CD4-positive, alpha-beta memory T cell (primary cell): ENCODE measurements at regions not wholly inside any gene's neighbourhood (a gene's known extent, or its start where the extent isn't known, plus 50 kb on each side); places are given as distances from the start of the nearest gene placed in this dataset.
"Not testable (repeated sequence)": the region's sequence is repeated elsewhere in the genome, so short reads cannot be mapped to it uniquely, and the experiment has no call there.

Experiments
- CTCF ChIA-PET: fragments of 350-600 bp; sonication (Branson Sonifier 250); formaldehyde crosslinking; loops from one replicate; lab custom pipeline; 2021; ENCODE audit warnings: inconsistent platforms; ENCODE audit not compliant: partially characterized antibody; lab: Charles Lee
- POLR2A ChIA-PET: fragments of 350-600 bp; sonication (Branson Sonifier 250); formaldehyde crosslinking; loops from one replicate; lab custom pipeline; 2021; ENCODE audit not compliant: partially characterized antibody; lab: Charles Lee
- DNase-seq, 5 donors: peaks; one replicate each; pipeline versions ENCODE4 v3.0.0 to v3.0.0-alpha.2; 2020 to 2022; ENCODE audit warnings: mixed read lengths in 1 of 5
- H3K27ac ChIP-seq: one replicate; pipeline ENCODE4 v1.7.0; 2013; ENCODE audit warnings: low read depth, low read length
- H3K27me3 ChIP-seq: 2 replicates; pipeline ENCODE4 v1.7.0; 2013; ENCODE audit warnings: mild to moderate bottlenecking, low read length, moderate library complexity; ENCODE audit not compliant: insufficient read depth
- H3K36me3 ChIP-seq: 2 replicates; pipeline ENCODE4 v1.7.0; 2013; ENCODE audit warnings: mild to moderate bottlenecking, low read length, moderate library complexity; ENCODE audit not compliant: insufficient read depth
- H3K4me1 ChIP-seq: 2 replicates; pipeline ENCODE4 v1.7.0; 2013; ENCODE audit warnings: mild to moderate bottlenecking, low read length, moderate library complexity; ENCODE audit not compliant: insufficient read depth
- H3K4me3 ChIP-seq, 2 donors: one replicate each; pipeline ENCODE4 v1.7.0; 2013; ENCODE audit warnings: low read length in 2 of 2, mild to moderate bottlenecking in 1 of 2
- H3K9me3 ChIP-seq, 2 donors: one replicate each; pipeline ENCODE4 v1.7.0; 2013; ENCODE audit warnings: low read length in 2 of 2, control low read depth in 1 of 2; ENCODE audit not compliant: control insufficient read depth in 1 of 2
- H3K27ac Mint-ChIP-seq, 7 donors: one replicate each; pipeline ENCODE4 v1.8.0; 2020 to 2021; ENCODE audit warnings: mixed read lengths in 7 of 7, mild to moderate bottlenecking in 6 of 7, inconsistent platforms in 3 of 7, moderate library complexity in 3 of 7
- H3K27me3 Mint-ChIP-seq, 2 donors: one replicate each; pipeline ENCODE4 v1.8.0; 2020 to 2021; ENCODE audit warnings: mixed read lengths in 2 of 2
- H3K36me3 Mint-ChIP-seq, 2 donors: one replicate each; pipeline ENCODE4 v1.8.0; 2020 to 2021; ENCODE audit warnings: mixed read lengths in 2 of 2, inconsistent platforms in 1 of 2, mild to moderate bottlenecking in 1 of 2
- H3K4me1 Mint-ChIP-seq, 4 donors: one replicate each; pipeline ENCODE4 v1.8.0; 2020 to 2021; ENCODE audit warnings: mixed read lengths in 4 of 4, mild to moderate bottlenecking in 1 of 4
- H3K4me3 Mint-ChIP-seq, 8 donors: one replicate each; pipeline ENCODE4 v1.8.0; 2020 to 2021; ENCODE audit warnings: mixed read lengths in 8 of 8, mild to moderate bottlenecking in 7 of 8, moderate library complexity in 6 of 8, inconsistent platforms in 3 of 8
- H3K9me3 Mint-ChIP-seq, 8 donors: one replicate each; pipeline ENCODE4 v1.8.0; 2020 to 2021; ENCODE audit warnings: mixed read lengths in 8 of 8, mild to moderate bottlenecking in 5 of 8, inconsistent platforms in 3 of 8, moderate library complexity in 1 of 8
- intact Hi-C: fragments of 100-400 bp; cut with micrococcal nuclease; formaldehyde crosslinking; loops from one replicate; pipeline ENCODE4 v1.15.1; 2023

DNA sequence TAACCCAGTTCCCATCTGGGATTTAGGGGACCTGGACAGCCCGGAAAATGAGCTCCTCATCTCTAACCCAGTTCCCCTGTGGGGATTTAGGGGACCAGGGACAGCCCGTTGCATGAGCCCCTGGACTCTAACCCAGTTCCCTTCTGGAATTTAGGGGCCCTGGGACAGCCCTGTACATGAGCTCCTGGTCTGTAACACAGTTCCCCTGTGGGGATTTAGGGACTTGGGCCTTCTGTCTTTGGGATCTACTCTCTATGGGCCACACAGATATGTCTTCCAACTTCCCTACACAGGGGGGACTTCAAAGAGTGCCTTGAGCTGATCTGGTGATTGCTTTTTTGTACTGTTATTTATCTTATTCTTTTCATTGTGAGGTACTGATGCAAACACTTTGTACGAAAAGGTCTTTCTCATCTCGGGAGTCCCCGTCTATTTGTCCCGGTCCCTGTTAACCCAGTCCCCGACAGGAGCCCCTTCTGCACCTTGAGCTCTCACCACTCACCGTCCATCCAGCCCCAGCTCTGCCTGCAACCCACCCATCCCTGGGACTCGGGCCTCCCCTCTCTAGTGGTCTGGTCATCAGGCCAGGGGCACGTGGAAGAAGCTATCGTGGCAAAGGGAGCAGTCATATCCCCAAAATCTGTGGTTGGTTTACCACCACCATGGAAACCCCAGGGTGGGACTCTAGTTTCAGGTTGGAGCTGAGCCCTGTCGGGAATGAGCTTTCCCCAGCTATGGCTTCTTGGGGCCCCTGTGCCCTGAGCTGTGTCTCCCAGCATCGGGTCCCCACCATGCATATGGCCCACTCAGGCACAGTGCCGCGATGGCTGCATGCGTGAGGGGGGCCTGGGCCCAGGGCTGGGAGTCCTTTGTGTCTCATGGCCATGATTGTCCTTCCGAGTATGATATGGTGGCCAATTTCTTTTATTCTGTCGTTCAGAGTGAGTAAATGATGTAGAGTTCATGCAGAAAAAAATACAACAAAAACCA is 270.4 kb upstream of the PLCXD1 start:
- H3K36me3 Mint-ChIP-seq, DNase-seq, H3K27me3 Mint-ChIP-seq, H3K4me3 Mint-ChIP-seq, H3K4me3 ChIP-seq, CTCF ChIA-PET, H3K27ac Mint-ChIP-seq, H3K9me3 Mint-ChIP-seq, H3K27me3 ChIP-seq, H3K4me1 Mint-ChIP-seq, H3K4me1 ChIP-seq, intact Hi-C loops, H3K36me3 ChIP-seq, POLR2A ChIA-PET, H3K9me3 ChIP-seq, H3K27ac ChIP-seq: not testable (repeated sequence)

DNA sequence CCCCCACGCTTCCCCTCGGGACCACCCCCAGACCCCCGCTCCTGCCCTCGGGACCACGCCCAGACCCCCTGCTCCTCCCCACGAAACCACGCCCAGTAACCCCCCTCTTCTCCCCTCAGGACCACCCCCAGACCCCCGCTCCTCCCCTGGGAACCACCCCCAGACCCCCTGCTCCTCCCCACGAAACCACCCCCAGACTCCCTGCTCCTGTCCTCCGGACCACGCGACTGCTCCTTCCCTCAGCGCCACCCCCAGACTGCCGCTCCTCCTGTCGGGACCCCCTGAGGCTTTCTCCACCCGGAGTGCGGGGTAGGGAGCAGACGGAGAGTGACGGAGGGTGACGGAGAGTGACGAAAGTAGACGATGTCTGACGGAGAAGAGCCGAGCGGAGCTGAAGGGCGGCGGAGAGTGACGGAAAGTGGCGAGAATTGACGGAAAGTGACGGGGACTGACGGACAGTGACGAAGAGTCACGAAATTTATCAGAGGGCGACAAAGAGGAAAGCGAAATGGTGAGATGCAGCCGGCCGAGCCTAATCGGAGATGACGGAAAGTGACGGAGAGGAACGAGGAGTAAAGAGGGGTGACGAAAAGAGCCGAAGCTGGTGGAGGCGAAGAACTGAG is 267.2 kb upstream of the PLCXD1 start:
- H3K4me1 ChIP-seq, H3K27ac ChIP-seq, H3K36me3 ChIP-seq, H3K36me3 Mint-ChIP-seq, H3K9me3 Mint-ChIP-seq, DNase-seq, POLR2A ChIA-PET, H3K27me3 Mint-ChIP-seq, H3K4me3 Mint-ChIP-seq, H3K4me3 ChIP-seq, CTCF ChIA-PET, H3K9me3 ChIP-seq, H3K4me1 Mint-ChIP-seq, H3K27ac Mint-ChIP-seq, intact Hi-C loops, H3K27me3 ChIP-seq: not testable (repeated sequence)

- POLR2A ChIA-PET, H3K4me1 Mint-ChIP-seq, H3K9me3 ChIP-seq, CTCF ChIA-PET, H3K27ac ChIP-seq, H3K27ac Mint-ChIP-seq, H3K27me3 ChIP-seq, H3K27me3 Mint-ChIP-seq, H3K4me3 ChIP-seq, intact Hi-C loops, H3K4me1 ChIP-seq, H3K36me3 Mint-ChIP-seq, H3K9me3 Mint-ChIP-seq, H3K36me3 ChIP-seq, H3K4me3 Mint-ChIP-seq: not testable (repeated sequence)
- DNase-seq = peak in 1 of 5 donors; percentile 24
These were observed 266.7 kb upstream of the PLCXD1 start for GRCh38 chrX:14452-14851.

DNA sequence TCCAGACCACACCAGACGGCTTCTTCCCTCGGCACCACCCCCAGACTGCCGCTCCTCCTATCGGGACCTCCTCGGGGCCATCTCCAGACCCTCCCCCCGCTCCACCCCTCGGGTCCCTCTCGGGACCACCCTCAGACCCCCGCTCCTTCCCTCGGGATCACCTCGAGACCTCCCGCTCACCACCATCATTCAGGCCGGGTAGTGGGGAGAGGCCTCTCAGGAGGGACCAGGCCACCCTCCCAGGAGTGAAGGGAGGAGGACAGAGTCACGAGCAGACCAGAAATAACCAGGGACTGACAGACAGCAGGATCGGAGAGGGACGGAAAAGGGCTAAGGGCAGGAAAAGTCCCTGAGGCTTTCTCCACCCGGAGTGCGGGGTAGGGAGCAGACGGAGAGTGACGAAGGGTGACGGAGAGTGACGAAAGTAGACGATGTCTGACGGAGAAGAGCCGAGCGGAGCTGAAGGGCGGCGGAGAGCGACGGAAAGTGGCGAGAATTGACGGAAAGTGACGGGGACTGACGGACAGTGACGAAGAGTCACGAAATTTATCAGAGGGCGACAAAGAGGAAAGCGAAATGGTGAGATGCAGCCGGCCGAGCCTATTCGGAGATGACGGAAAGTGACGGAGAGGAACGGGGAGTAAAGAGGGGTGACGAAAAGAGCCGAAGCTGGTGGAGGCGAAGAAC is 262.3 kb upstream of the PLCXD1 start:
- peak in 4 of 5 donors; percentile 73 to 82 (median 76) for DNase-seq
- POLR2A ChIA-PET, CTCF ChIA-PET, H3K4me1 ChIP-seq, H3K36me3 ChIP-seq, H3K9me3 Mint-ChIP-seq, intact Hi-C loops, H3K27me3 ChIP-seq, H3K27me3 Mint-ChIP-seq, H3K4me1 Mint-ChIP-seq, H3K27ac ChIP-seq, H3K9me3 ChIP-seq, H3K36me3 Mint-ChIP-seq, H3K4me3 ChIP-seq: not testable (repeated sequence)
- peak overlapping the region in 1 of 8 donors; percentile 50 for H3K4me3 Mint-ChIP-seq
- H3K27ac Mint-ChIP-seq = peak overlapping the region in 1 of 7 donors; percentile 35

GRCh38 chrX:19455-19827 is 261.7 kb upstream of the PLCXD1 start:
- H3K4me1 ChIP-seq, H3K4me3 ChIP-seq, H3K9me3 Mint-ChIP-seq, intact Hi-C loops, POLR2A ChIA-PET, H3K4me1 Mint-ChIP-seq, H3K27me3 Mint-ChIP-seq, H3K27ac ChIP-seq, CTCF ChIA-PET, H3K27ac Mint-ChIP-seq, H3K36me3 ChIP-seq, H3K36me3 Mint-ChIP-seq, H3K27me3 ChIP-seq, H3K4me3 Mint-ChIP-seq, H3K9me3 ChIP-seq: not testable (repeated sequence)
- peak in 1 of 5 donors; percentile 5 for DNase-seq

GRCh38 chrX:19912-20571 is 261.1 kb upstream of the PLCXD1 start:
- no peaks in the 10 kb centered on the region for H3K36me3 Mint-ChIP-seq
- no peak overlapping the region for H3K27ac ChIP-seq
- H3K4me1 ChIP-seq = no peaks in the 10 kb centered on the region
- H3K4me1 Mint-ChIP-seq = peaks cover 0 to 7% (median 5%) of the 10 kb centered on the region in 4 donors
- peak overlapping the region in 6 of 8 donors; percentile 90 to 95 (median 94) for H3K4me3 Mint-ChIP-seq
- no peaks in the 10 kb centered on the region for H3K27me3 ChIP-seq
- H3K27me3 Mint-ChIP-seq = no peaks in the 10 kb centered on the region
- H3K9me3 Mint-ChIP-seq = no peaks in the 10 kb centered on the region
- no peak overlapping the region for H3K4me3 ChIP-seq
- POLR2A ChIA-PET = no interaction called here
- DNase-seq = peak in 3 of 5 donors; percentile 8 to 37 (median 21)
- H3K27ac Mint-ChIP-seq = peak overlapping the region in 5 of 7 donors; percentile 78 to 97 (median 91)
- no peaks in the 10 kb centered on the region for H3K36me3 ChIP-seq
- CTCF ChIA-PET = no interaction called here
- H3K9me3 ChIP-seq = no peaks in the 10 kb centered on the region
- intact Hi-C loops = no loop called here

DNA sequence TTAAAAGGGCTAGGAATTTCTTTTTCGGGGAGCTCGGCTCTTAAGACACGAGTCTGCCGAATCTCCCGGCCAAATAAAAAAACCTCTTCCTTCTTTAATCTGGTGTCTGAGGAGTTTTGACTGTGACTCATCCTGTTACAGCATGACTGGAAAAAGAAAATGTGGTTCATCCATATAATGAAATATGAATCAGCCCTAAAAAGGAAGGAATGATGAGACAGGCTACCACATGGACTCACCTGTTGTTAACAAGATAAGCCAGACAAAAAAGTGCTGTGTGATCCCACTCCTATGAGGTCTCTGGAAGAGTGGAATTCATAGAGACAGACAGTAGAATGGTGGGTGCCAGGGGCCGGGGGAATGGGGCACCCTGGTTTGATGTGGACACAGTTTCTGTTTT is 257.0 kb upstream of the PLCXD1 start:
- H3K9me3 Mint-ChIP-seq, H3K4me1 Mint-ChIP-seq, H3K27ac ChIP-seq, H3K4me1 ChIP-seq, H3K27me3 ChIP-seq, H3K27ac Mint-ChIP-seq, H3K36me3 ChIP-seq, H3K27me3 Mint-ChIP-seq, H3K9me3 ChIP-seq, H3K4me3 Mint-ChIP-seq, CTCF ChIA-PET, H3K36me3 Mint-ChIP-seq, DNase-seq, intact Hi-C loops, POLR2A ChIA-PET, H3K4me3 ChIP-seq: not testable (repeated sequence)
